ENCODE measurements at regions not wholly inside any gene's neighbourhood (a gene's known extent, or its start where the extent isn't known, plus 50 kb on each side); places are given as distances from the start of the nearest gene placed in this dataset.

GRCh38 chr5:165130656-165131055 is 1625.2 kb downstream of the MAT2B start:
- TF ChIP-seq, protein P1, sequence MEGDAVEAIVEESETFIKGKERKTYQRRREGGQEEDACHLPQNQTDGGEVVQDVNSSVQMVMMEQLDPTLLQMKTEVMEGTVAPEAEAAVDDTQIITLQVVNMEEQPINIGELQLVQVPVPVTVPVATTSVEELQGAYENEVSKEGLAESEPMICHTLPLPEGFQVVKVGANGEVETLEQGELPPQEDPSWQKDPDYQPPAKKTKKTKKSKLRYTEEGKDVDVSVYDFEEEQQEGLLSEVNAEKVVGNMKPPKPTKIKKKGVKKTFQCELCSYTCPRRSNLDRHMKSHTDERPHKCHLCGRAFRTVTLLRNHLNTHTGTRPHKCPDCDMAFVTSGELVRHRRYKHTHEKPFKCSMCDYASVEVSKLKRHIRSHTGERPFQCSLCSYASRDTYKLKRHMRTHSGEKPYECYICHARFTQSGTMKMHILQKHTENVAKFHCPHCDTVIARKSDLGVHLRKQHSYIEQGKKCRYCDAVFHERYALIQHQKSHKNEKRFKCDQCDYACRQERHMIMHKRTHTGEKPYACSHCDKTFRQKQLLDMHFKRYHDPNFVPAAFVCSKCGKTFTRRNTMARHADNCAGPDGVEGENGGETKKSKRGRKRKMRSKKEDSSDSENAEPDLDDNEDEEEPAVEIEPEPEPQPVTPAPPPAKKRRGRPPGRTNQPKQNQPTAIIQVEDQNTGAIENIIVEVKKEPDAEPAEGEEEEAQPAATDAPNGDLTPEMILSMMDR (IDR thresholded peaks at IDR 0.05; ENCODE audit: control insufficient read depth, extremely low read depth, insufficient read depth): no peak

GRCh38 chr5:165134155-165134554 is 1628.7 kb downstream of the MAT2B start:
- TF ChIP-seq, protein P1 (IDR thresholded peaks at IDR 0.05; ENCODE audit: control insufficient read depth, extremely low read depth, insufficient read depth): no peak
- no peak for DNase-seq (ENCODE audit: low read depth)
- H3K4me3 ChIP-seq (ENCODE audit: low read depth, low read length): no peak overlapping the region

More at GRCh38 chr5:165130656-165131055, 1625.2 kb downstream of the MAT2B start:
- DNase-seq (ENCODE audit: low read depth): no peak
- H3K4me3 ChIP-seq (ENCODE audit: low read depth, low read length): no peak overlapping the region

- TF ChIP-seq, protein P1 (IDR thresholded peaks at IDR 0.05; ENCODE audit: control insufficient read depth, extremely low read depth, insufficient read depth): no peak
- DNase-seq (ENCODE audit: low read depth): no peak
- H3K4me3 ChIP-seq (ENCODE audit: low read depth, low read length): no peak overlapping the region
Measured at GRCh38 chr5:165135565-165135964, 1630.1 kb downstream of the MAT2B start.

DNA sequence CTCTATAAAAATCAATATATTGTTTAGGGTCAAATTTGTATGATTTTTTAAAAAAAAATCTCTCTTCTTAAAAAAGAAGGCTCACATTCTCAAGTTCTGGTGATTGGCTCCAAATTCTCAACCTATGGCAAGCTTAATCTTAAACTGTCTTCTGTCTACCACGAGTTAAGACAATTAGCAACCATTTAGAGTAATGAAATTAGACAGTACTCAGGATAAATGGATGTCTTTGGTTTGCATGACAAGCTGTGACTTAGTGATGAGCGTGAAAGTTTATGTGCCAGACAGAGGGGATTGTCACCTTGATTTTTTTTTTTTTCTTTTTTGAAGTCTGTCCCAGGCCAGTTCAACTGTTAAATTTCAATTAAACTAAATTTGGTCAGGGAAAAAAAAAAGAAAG is 1632.3 kb downstream of the MAT2B start:
- no peak for DNase-seq (ENCODE audit: low read depth)
- no peak overlapping the region for H3K4me3 ChIP-seq (ENCODE audit: low read depth, low read length)

GRCh38 chr5:165138236-165138635 is 1632.8 kb downstream of the MAT2B start:
- no peak overlapping the region for H3K4me3 ChIP-seq (ENCODE audit: low read depth, low read length)
- DNase-seq (ENCODE audit: low read depth): no peak
- TF ChIP-seq, protein P1 (IDR thresholded peaks at IDR 0.05; ENCODE audit: control insufficient read depth, extremely low read depth, insufficient read depth): no peak

More for the DNA sequence above, 1632.3 kb downstream of the MAT2B start:
- TF ChIP-seq, protein P1 (IDR thresholded peaks at IDR 0.05; ENCODE audit: control insufficient read depth, extremely low read depth, insufficient read depth): no peak

GRCh38 chr5:165139262-165139661 is 1633.8 kb downstream of the MAT2B start:
- TF ChIP-seq, protein P1 (IDR thresholded peaks at IDR 0.05; ENCODE audit: control insufficient read depth, extremely low read depth, insufficient read depth): no peak
- no peak for DNase-seq (ENCODE audit: low read depth)
- H3K4me3 ChIP-seq (ENCODE audit: low read depth, low read length): no peak overlapping the region

DNA sequence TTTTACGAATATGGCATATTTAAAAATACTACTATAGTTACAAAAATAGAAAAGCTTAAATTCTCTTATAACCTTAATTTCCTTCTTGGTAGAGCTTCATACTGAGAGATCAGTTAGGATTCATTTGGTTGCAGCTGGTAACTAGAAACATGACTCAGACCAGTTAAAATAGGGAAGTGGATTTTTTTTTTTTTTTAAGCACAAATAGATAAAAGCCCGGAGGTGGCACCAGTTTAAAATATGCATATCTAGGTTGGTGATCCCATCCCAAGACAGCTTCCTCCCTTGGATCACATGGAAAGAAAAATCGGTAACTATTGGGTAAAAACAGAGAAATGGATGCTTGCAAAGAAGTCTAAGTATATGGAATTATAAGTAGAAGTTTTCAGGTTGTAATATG is 1634.3 kb downstream of the MAT2B start:
- no peak overlapping the region for H3K4me3 ChIP-seq (ENCODE audit: low read depth, low read length)
- no peak for DNase-seq (ENCODE audit: low read depth)
- TF ChIP-seq, protein P1 (IDR thresholded peaks at IDR 0.05; ENCODE audit: control insufficient read depth, extremely low read depth, insufficient read depth): no peak

Measured in LNCaP clone FGC (cell line).